ENCODE measurements at regions not wholly inside any gene's neighbourhood (a gene's known extent, or its start where the extent isn't known, plus 50 kb on each side); places are given as distances from the start of the nearest gene placed in this dataset.

- TF ChIP-seq CTCF (IDR thresholded peaks at IDR 0.05; ENCODE audit: insufficient read depth, low read depth, low read length) = no peak
- no peak for TF ChIP-seq EZH2 (IDR thresholded peaks at IDR 0.05; ENCODE audit: insufficient read depth, low read length)
Observed at GRCh38 chr18:1393929-1394328, 489.3 kb downstream of the ADCYAP1 start.

All from astrocyte (in vitro differentiated cells and primary cell).